Islet of Langerhans (tissue), 1 donor: ENCODE measurements at regions not wholly inside any gene's neighbourhood (a gene's known extent, or its start where the extent isn't known, plus 50 kb on each side); places are given as distances from the start of the nearest gene placed in this dataset.
"Not testable (repeated sequence)": the region's sequence is repeated elsewhere in the genome, so short reads cannot be mapped to it uniquely, and the experiment has no call there.

Experiments
- FAIRE-seq: peaks from one replicate; lab custom pipeline; 2011; peaks lifted over from hg19 to GRCh38; lab: Jason Lieb, UNC

- no peak for FAIRE-seq
Measured at GRCh38 chr2:142757111-142757510, 120.4 kb upstream of the KYNU start.

GRCh38 chr2:142756430-142756829 is 121.0 kb upstream of the KYNU start:
- no peak for FAIRE-seq

- FAIRE-seq, result no peak
Measured at GRCh38 chr2:142755191-142755590, 122.3 kb upstream of the KYNU start.

- FAIRE-seq, result no peak
Measured at GRCh38 chr2:142754182-142754581, 123.3 kb upstream of the KYNU start.

DNA sequence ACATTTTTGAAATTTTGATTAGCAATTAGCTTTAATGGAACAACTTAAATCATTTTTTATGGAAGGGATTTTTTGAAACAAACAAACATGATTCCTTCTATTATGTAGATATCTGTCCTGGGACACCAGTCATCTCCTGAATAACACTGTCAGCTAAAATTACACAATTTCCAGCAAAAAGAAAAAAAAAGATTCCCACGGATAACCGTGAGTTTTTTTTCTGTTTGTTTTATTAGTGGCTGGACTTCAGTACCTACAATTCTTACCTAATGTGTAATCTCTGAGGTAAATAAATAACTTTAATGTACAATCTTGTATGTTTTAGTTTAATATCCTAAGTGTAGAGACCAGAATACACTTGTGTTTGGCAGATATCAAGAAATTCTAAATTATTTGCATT is 126.6 kb upstream of the KYNU start:
- no peak for FAIRE-seq

GRCh38 chr2:142748559-142749099 is 128.8 kb upstream of the KYNU start:
- no peak for FAIRE-seq

DNA sequence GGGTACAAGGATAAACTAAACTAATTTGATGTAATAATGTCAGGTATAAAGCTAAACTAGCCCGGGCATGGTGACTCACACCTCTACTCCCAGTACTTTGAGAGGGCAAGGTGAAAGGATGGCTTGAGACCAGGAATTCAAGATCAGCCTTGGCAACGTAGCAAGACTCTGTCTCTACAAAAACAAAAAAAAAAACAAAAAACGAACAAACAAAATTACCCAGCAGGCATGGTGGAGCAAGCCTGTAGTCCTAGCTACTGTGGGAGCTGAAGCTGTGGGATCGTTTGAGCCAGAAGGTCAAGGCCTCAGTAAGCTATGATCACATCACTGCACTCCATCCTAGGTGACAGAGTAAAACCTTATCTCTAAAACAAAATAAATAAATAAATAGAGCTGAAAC is 131.8 kb upstream of the KYNU start:
- FAIRE-seq, result no peak

- no peak for FAIRE-seq
Measured at GRCh38 chr2:142742371-142743214, 134.9 kb upstream of the KYNU start.

DNA sequence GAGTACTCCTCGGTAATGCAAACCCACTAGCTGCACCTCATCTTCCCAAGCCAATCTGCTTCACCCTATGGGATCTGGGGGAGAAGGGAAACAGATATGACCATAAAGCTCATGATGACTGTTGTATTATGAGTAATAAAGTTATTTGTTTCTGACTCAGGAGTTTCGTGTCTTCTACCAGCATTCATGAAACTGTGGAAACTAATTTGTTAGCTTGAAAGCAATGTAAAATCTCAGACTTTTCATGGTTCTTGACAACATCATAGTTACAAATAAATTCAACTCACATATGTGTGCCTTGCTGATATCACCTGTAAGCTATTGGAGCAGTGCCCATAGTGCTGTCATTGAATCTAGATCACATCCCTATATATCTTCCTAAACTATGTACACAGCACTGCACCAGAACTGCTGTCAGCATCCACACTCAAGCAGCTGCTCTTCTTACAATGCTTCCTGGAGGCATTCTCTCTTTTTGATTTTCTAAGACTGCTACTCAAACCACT is 135.6 kb upstream of the KYNU start:
- FAIRE-seq, result no peak

DNA sequence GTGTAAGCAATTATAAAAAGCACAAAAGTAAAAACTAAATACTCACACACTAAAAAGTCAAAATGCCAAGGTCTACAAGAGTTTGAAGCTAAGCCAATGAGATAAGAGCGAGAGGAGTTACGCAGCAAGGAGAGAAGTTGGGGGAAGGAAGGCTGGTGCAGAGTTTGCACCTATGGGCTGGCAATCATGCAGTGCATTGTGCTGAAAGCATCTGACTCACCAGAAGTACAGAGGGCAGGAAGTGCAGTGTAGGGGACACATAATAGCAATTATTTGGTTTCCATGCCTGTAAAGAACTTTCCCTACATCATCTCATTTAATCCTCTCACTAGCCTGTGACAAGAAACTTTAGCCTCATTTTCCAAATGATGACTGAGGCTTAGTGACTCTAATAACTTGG is 142.7 kb upstream of the KYNU start:
- FAIRE-seq, result no peak

DNA sequence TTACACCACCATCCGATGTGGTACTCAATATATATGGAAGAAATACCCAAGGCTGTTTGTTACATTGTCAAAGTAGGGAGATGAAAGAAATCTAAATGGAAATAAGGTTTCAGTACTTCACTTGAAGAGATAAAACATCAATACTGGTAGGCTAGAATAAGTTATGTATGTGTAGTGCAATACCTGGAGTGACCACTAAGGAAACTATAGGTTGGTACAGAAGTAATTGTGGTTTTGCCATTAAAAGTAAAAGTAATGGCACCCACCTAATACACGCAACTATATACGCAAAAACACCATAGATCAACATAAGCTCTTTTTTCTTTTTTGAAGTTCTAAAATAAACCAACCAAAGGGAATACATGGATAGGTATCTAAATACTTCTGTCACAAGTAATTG is 143.2 kb upstream of the KYNU start:
- FAIRE-seq, result no peak

DNA sequence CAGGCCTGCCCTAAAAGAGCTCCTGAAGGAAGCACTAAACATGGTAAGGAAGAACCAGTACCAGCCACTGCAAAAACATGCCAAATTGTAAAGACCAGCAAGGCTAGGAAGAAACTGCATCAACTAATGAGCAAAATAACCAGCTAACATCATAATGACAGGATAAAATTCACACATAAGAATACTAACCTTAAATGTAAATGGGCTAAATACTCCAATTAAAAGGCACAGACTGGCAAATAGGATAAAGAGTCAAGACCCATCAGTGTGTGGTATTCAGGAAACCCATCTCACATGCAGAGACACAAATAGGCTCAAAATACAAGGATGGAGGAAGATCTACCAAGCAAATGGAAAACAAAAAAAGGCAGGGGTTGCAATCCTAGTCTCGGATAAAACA is 147.7 kb upstream of the KYNU start:
- not testable (repeated sequence) for FAIRE-seq

DNA sequence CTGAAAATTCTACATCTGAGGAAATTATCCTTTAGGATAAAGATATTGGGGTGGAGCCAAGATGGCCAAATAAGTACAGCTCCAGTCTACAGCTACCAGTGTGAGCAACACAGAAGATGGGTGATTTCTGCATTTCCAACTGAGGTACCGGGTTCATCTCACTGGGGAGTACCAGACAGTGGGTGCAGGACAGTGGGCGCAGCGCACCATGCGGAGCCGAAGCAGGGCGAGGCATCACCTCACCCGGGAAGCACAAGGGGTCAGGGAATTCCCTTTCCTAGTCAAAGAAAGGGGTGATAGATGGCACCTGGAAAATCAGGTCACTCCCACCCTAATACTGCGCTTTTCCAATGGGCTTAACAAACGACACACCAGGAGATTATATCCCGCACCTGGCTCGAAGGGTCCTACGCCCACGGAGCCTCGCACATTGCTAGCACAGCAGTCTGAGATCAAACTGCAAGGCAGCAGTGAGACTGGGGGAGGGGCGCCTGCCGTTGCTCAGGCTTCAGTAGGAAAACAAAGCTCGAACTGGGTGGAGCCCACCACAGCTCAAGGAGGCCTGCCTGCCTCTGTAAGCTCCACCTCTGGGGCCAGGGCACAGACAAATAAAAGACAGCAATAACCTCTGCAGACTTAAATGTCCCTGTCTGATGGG is 149.5 kb upstream of the KYNU start:
- FAIRE-seq, result not testable (repeated sequence)

- FAIRE-seq, result no peak
Measured at GRCh38 chr2:142725386-142725785, 152.1 kb upstream of the KYNU start.

- FAIRE-seq, result no peak
Measured at GRCh38 chr2:142724713-142725349, 152.6 kb upstream of the KYNU start.

GRCh38 chr2:142724186-142724585 is 153.3 kb upstream of the KYNU start:
- FAIRE-seq, result no peak

- FAIRE-seq, result no peak
Measured at GRCh38 chr2:142723236-142723635, 154.2 kb upstream of the KYNU start.

DNA sequence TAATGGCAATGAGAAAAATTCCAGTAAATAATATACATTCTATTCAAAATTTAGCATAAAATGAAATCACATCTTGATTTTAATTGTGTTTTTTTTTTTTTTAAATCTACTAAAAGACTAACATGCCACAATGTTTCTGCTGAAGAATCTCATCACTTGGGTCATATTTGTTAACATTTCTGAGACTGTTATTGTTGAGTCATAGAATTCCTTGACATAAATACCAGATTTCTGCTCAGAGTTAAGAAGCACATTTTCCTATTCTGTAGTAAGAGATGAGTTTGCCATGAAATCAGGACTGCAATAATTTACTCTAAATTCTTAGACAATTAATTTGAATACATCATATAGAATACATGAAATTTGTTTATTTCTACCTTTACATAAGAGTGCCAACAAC is 154.9 kb upstream of the KYNU start:
- FAIRE-seq, result no peak

DNA sequence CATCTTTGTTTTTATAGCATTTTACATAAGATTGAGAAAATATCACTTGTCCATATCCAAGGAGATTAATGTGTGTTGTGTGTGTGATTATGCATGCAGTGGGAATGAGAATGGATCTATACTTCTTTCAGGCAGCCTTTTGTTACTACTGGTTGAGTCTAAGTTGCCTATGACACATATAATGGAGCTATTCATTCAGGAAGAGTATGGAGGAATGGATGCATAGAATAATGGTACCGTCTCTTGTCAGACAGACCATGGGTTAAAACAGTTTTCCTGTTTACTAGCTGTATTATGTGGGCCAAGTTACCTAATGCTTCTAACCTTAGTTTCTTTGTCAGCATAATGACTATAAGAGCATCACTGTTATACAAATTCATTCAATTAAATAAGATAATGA is 155.4 kb upstream of the KYNU start:
- no peak for FAIRE-seq

DNA sequence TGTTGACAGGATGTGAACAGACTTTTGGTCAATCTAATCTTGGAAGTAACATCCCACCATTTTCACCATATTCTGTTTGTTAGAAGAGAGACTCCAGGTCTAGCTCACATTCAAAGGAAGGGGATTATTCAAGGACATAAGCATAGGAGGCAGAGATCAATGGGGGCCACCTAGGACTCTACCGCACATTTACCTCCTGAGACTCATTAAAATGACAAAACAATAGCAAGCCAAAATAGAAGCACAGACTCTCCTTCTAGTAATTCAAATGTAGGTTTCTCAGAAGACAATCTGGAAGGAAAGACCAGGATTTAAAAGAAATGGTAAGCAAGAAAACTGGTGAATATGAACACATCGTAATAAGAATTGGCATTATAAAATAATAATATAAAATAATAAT is 156.4 kb upstream of the KYNU start:
- no peak for FAIRE-seq

DNA sequence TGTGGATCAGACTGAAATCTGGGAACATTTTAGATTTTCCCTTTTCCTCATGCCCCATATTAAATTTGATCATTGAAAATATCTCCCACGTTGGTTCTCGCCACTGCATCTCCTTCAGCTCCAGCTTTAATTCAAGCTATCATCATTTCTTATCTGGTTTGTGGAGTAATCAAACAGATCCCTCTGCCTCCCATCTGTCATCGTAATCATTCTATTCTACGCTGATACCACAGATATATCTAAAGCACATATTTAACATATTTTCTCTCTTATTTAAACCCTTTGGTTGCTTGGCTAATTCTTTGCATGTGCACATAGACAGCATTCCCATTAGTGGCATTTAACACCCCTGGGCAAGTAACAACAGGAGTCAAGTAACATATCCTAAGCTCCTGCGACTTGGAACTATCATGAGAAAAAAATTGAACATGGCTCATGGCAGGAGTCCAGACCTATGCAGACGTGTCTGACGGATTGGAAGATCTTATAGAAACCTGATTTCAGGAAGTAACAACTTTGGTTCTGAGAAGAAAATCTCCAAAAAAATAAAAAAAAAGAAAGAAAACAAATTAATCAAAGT is 158.8 kb upstream of the KYNU start:
- no peak for FAIRE-seq

DNA sequence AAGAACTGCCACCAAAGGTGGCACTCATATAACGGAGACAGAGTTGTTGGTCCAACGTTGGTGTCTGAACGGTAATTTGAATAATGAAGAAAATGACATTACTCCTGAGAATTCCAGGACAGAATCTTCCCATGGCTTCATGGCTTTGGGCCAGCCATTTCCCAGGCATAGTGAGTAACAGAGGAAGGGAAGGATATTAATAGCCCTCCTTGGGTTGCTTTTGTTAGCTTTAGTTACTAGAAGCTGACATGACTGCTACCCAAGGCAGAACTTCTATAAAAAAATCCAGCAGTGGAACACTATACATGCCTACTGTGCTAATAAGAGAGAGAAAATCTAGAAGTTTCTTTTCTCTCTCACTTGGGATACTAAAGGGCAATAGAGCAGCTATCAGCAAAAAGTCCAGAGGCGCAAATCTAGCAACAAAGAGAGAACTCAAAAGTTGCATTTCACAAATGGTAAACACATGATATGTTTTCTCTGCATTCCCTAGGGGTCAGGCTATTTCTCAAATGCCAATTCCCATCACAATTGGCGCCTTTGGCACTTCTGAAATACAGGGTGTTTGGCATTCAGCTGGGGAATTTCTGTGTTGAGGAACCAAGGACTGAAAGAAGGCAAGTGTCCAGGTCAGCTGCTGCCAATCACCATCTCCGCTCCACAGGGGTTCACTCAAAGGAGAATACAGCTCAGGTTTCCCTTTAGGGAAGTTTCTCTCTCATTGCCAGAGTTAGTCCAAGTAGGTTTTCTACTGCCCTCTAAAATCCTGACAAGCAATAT is 160.8 kb upstream of the KYNU start:
- no peak for FAIRE-seq
